Muscle of leg (tissue), 3 donors: ENCODE measurements at regions not wholly inside any gene's neighbourhood (a gene's known extent, or its start where the extent isn't known, plus 50 kb on each side); places are given as distances from the start of the nearest gene placed in this dataset.

Source experiments
- DNase-seq: peaks from one replicate; pipeline ENCODE4 v3.0.0; 2013
- H3K27ac ChIP-seq: one replicate; pipeline ENCODE4 v1.5.1; 2013; ENCODE audit warnings: mild to moderate bottlenecking, low read length, control low read depth
- H3K27me3 ChIP-seq: one replicate; pipeline ENCODE4 v1.6.1; 2013; ENCODE audit warnings: low read length; ENCODE audit not compliant: control insufficient read depth, insufficient read depth
- H3K36me3 ChIP-seq: one replicate; pipeline ENCODE4 v1.6.1; 2013; ENCODE audit warnings: low read length; ENCODE audit not compliant: control insufficient read depth, insufficient read depth
- H3K4me1 ChIP-seq: one replicate; pipeline ENCODE4 v1.6.1; 2013; ENCODE audit warnings: low read length; ENCODE audit not compliant: control insufficient read depth, insufficient read depth
- H3K4me3 ChIP-seq: one replicate; pipeline ENCODE4 v1.5.1; 2013; ENCODE audit warnings: low read length, control low read depth
- H3K9me3 ChIP-seq: replicated peaks from 2 replicates; pipeline ENCODE4 v1.6.1; 2013; ENCODE audit warnings: low read depth, low read length; ENCODE audit not compliant: control insufficient read depth
- WGBS: methylation state at CpG from one replicate; pipeline ENCODE4 v1.1.5; 2013; ENCODE audit warnings: missing lambda C conversion rate; ENCODE audit not compliant: insufficient coverage; 5-methylcytosine and 5-hydroxymethylcytosine counted together

DNA sequence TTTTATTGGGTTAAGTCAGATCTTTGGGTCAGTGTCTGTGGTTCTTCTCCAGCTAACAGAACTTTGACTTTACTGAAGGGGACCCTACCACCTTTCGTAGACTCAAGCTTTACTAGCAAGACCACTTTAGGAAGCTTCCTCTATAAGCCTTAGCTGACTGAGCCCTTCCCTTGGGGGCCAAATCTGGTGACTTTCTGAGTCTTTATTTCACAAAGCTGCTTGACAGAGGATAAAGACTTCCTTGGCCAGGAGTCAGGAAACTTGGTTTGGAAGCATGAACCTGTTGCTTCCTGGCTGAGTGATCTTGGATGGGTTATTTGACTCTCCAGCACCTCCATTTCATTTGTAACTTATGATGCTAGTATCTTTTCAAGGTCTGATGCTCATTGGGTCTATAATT is 466.7 kb downstream of the TYW1 start:
- Histone ChIP-seq H3K27ac (no peak overlapping the region), H3K27me3 (peaks cover 18% of the 10 kb centered on the region), H3K9me3 (peaks cover 12% of the 10 kb centered on the region), H3K4me3 (no peak overlapping the region), H3K36me3 (no peaks in the 10 kb centered on the region), H3K4me1 (peaks cover 24% of the 10 kb centered on the region)
- peak; percentile 65 for DNase-seq
- WGBS = no CpG with 5 or more reads among the region's 1 CpG

DNA sequence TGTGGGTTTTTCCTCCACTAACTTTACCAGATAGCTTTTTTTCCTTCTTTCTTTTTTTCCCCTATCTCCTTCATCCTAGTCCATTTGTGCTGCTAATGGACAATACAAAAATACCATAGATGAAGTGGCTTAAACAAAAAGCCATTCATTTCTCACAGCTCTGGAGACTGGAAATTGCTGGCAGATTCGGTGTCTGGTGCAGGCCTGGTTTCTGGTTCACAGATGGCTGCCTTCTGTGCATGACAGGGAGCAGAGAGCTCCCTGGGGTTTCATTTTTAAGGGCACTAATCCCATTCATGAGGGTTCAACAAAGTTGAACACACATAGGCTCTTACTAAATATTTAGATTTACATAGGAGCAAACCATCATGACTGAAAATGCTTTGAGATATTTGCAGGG is 467.4 kb downstream of the TYW1 start:
- Histone ChIP-seq H3K4me1 (peaks cover 24% of the 10 kb centered on the region), H3K4me3 (no peak overlapping the region), H3K27ac (no peak overlapping the region), H3K36me3 (no peaks in the 10 kb centered on the region), H3K27me3 (peaks cover 13% of the 10 kb centered on the region), H3K9me3 (peaks cover 12% of the 10 kb centered on the region)
- no peak for DNase-seq
- 83% methylated on average over 1 of the region's 1 CpG for WGBS

DNA sequence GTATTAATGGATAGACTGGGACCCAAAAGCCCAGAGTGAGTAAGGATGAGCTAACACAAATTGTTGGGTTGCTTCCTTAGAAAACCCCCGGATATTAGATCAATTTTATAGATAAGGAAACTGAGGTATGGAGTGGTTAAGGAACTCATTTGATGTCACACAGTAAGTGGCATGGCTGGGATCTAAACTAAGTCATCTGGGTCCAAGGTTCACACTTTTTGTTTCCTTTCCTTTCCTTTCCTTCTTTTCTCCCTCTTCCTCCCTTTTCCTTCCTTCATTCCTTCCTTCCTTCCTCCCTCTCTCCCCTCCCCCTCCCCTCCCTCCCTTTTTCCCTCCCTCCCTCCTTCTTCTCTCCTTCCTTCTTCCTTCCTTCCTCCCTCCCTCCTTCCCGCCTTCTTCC is 469.5 kb downstream of the TYW1 start:
- peaks cover 6% of the 10 kb centered on the region for H3K27me3 ChIP-seq
- WGBS = no CpG with 5 or more reads among the region's 2 CpGs
- peaks cover 34% of the 10 kb centered on the region for H3K4me1 ChIP-seq

DNA sequence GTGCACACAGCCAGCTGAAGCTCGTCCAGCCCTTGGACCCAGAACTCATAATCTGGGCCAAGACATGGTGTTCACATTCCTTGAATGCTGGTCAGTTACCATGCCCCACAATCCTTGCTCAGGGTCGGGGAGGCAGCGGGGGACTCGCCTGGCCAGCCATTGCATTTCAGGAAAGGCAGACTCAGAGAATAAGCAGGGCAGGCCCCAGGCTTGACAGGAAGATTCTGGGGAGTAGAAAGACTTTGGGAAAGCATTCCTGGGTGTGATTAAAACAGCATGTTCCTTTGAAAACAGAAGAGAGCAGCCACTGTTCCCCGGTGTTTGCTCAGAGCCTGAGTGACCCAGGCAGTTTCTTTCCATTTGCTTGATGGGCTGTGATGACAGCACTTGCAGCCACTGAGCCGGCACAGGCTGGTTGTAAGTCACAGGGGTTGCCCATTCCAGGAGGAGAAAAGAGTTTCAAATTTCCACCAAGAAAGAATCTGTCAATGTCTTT is 473.7 kb downstream of the TYW1 start:
- DNase-seq = peak; percentile 64
- H3K27me3 ChIP-seq = peaks cover 3% of the 10 kb centered on the region
- H3K27ac ChIP-seq = peak overlapping the region; percentile 59
- WGBS = 11% methylated on average over 5 of the region's 6 CpGs
- no peaks in the 10 kb centered on the region for H3K36me3 ChIP-seq
- peaks cover 10% of the 10 kb centered on the region for H3K4me1 ChIP-seq
- H3K9me3 ChIP-seq = peaks cover 2% of the 10 kb centered on the region
- no peak overlapping the region for H3K4me3 ChIP-seq

More for the DNA sequence above, 469.5 kb downstream of the TYW1 start:
- Histone ChIP-seq H3K4me3 (no peak overlapping the region), H3K36me3 (no peaks in the 10 kb centered on the region), H3K27ac (no peak overlapping the region), H3K9me3 (peaks cover 12% of the 10 kb centered on the region)
- DNase-seq = no peak

DNA sequence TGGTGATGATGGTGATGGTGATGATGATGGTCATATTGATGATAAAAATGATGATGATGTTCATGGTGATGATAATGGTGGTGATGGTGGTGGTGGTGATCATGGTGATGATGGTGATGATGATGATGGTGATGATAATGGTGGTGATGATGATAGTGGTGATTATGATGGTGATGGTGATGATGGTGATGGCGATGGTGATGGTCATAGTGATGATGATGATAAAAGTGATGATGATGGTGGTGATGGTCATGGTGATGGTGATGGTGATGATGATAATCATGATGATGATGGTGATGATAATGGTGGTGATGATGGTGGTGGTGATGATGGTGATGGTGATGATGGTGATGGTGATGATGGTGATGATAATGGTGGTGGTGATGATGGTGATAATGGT is 478.7 kb downstream of the TYW1 start:
- WGBS = 100% methylated on average over 1 of the region's 1 CpG
- H3K36me3 ChIP-seq = no peaks in the 10 kb centered on the region
- H3K4me3 ChIP-seq = no peak overlapping the region
- H3K27ac ChIP-seq = no peak overlapping the region
- H3K4me1 ChIP-seq = peaks cover 2% of the 10 kb centered on the region
- no peaks in the 10 kb centered on the region for H3K27me3 ChIP-seq
- no peak for DNase-seq
- no peaks in the 10 kb centered on the region for H3K9me3 ChIP-seq

DNA sequence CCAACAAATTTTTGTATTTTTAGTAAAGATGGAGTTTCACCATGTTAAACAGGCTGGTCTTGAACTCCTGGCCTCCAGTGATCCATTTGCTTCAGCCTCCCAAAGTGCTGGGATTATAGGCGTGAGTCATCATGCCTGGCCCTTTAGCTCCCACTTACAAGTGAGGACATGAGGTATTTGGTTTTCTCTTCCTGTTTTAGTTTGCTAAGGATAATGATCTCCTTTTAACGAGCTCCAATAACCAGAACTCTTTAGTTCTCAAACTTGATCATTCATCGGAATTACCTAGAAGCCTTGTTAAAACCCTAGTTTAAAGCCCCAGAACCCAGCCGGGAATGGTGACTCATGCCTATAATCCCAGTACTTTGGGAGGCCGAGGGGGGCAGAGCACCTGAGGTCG is 481.4 kb downstream of the TYW1 start:
- no peaks in the 10 kb centered on the region for H3K36me3 ChIP-seq
- no peak for DNase-seq
- WGBS = 59% methylated on average over 4 of the region's 6 CpGs
- no peak overlapping the region for H3K4me3 ChIP-seq
- H3K9me3 ChIP-seq = no peaks in the 10 kb centered on the region
- H3K4me1 ChIP-seq = no peaks in the 10 kb centered on the region
- H3K27me3 ChIP-seq = no peaks in the 10 kb centered on the region
- no peak overlapping the region for H3K27ac ChIP-seq

DNA sequence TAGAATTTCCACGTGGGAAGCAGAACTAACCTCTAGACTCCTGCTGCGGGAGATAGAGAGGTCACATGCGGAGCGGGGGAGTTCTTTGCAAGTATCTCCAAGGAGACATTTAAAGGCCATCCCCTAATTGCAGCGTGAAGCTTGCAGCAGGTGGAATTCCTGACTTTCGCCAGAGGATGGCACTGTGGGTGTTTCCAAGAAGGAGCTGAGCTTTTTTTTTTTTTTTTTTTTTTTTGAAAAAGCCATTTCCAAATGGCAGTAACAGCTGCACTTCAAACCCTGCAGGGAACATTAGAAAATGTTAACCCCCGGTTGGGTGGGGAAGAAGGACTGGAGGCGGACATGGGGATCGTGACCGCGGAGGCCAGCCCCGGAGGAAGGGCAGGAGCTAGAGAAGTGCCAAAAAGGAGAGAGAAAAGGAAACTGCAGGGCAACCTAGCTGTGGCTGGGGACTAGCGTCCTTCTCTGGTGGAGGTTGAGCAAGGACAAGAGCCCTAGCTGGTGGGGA is 487.7 kb downstream of the TYW1 start:
- 1% methylated on average over 12 of the region's 13 CpGs for WGBS
- peak overlapping the region; percentile 27 for H3K4me3 ChIP-seq
- no peaks in the 10 kb centered on the region for H3K9me3 ChIP-seq
- H3K4me1 ChIP-seq = peaks cover 15% of the 10 kb centered on the region
- H3K36me3 ChIP-seq = no peaks in the 10 kb centered on the region
- DNase-seq = peak; percentile 91
- H3K27me3 ChIP-seq = no peaks in the 10 kb centered on the region
- no peak overlapping the region for H3K27ac ChIP-seq

DNA sequence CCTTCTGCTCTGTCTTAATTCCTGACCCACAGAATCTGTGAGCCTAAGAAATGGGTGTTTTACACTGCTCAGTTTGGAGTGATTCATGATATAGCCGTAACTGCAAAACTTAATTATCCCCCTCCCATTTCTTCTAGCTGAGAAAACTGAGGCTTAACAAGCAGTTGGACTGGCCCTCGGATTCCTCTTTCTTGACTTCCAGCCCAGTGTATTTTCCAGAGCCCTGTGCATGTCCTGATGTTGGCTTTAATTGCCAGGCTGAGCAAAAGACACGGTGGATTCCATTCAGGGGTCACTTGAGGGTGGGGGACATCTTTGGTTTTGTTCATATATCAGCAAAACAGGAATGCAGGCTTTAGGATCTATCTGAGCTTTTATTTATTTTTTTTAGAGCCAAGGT is 489.8 kb downstream of the TYW1 start:
- no peak overlapping the region for H3K27ac ChIP-seq
- peaks cover under 1% of the 10 kb centered on the region for H3K9me3 ChIP-seq
- peaks cover 2% of the 10 kb centered on the region for H3K27me3 ChIP-seq
- peak; percentile 65 for DNase-seq
- 20% methylated on average over 1 of the region's 3 CpGs for WGBS
- no peak overlapping the region for H3K4me3 ChIP-seq
- no peaks in the 10 kb centered on the region for H3K36me3 ChIP-seq
- H3K4me1 ChIP-seq = peaks cover 15% of the 10 kb centered on the region

DNA sequence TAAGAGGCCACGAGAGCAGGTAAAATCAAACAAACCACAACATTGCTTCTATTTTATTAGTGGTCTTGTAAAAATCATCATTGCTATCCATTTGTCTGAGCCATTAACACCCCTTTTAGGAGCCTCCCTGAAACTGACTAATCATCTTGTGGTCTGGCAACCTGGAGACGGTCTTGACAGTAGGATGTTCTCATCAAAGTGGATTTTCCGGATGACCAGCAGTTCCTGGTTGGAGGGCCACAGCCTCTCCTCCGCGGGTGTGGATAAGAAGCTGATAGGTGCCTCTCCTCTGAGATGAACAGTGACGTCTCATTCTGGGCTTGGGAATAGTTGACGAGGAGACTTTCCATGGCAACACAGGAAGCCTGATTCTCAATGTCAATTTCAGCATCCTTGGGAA is 490.7 kb downstream of the TYW1 start:
- Histone ChIP-seq H3K4me3 (no peak overlapping the region), H3K27me3 (peaks cover 6% of the 10 kb centered on the region), H3K4me1 (peaks cover 15% of the 10 kb centered on the region), H3K36me3 (no peaks in the 10 kb centered on the region), H3K27ac (no peak overlapping the region), H3K9me3 (peaks cover 5% of the 10 kb centered on the region)
- DNase-seq = no peak
- WGBS = 47% methylated on average over 3 of the region's 7 CpGs

DNA sequence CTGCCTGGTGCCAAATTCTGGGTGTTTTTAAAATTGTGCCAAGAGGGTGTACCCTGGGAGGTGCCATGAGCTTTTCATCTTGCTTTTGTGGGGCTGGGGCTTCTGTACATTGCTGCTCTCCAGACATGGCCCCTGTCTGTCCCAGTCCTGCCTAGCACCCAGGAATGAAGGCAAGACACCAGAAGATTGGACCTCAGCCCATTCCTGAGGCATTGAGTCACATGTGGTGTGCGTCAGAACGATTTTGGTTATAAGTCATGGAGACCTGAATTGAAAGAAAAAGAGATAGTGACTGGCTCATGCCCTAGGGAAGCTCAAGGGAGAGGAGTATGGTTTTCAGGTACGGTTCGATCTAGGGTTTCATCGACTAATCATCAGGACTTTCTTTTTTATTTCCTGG is 493.2 kb downstream of the TYW1 start:
- no peaks in the 10 kb centered on the region for H3K36me3 ChIP-seq
- DNase-seq = no peak
- H3K4me1 ChIP-seq = peaks cover 11% of the 10 kb centered on the region
- H3K27ac ChIP-seq = no peak overlapping the region
- peaks cover 6% of the 10 kb centered on the region for H3K27me3 ChIP-seq
- 86% methylated on average over 2 of the region's 5 CpGs for WGBS
- H3K9me3 ChIP-seq = peaks cover 5% of the 10 kb centered on the region
- no peak overlapping the region for H3K4me3 ChIP-seq

DNA sequence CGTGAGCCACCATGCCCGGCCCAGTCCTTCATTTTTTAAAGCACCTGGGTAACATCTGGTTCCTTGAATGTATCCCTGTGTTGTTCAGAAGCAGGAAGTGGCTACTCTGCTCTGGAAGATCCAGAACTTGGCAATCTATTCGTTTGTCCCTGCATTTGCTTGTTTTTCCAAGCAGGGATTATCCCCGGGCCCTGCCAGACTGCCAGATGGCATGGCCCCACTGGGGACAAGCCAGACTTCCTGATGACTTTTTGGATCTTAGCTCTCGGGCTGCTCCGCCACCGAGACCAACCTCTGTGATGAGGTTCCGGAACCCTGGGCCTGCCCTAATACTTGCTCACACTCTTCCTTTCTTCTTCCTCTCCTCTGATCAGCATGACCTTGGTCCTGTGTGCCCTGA is 496.7 kb downstream of the TYW1 start:
- H3K27ac ChIP-seq = no peak overlapping the region
- DNase-seq = peak; percentile 63
- WGBS = 53% methylated on average over 6 of the region's 8 CpGs

More for the DNA sequence above, 496.7 kb downstream of the TYW1 start:
- Histone ChIP-seq H3K4me3 (no peak overlapping the region), H3K36me3 (no peaks in the 10 kb centered on the region), H3K9me3 (peaks cover 5% of the 10 kb centered on the region), H3K27me3 (peaks cover 8% of the 10 kb centered on the region), H3K4me1 (peaks cover 15% of the 10 kb centered on the region)
